Thyroid gland (tissue), 4 donors: ENCODE measurements at regions not wholly inside any gene's neighbourhood (a gene's known extent, or its start where the extent isn't known, plus 50 kb on each side); places are given as distances from the start of the nearest gene placed in this dataset.

Experiments used
- DNase-seq, 2 donors: peaks; one replicate each; pipeline ENCODE4 v3.0.0-alpha.2; 2019
- H3K27ac ChIP-seq, 3 donors: fragments of 200-600 bp; sonication (generic); 1 replicate in 2 of 3; 2 replicates in 1 of 3; pipeline ENCODE4 v1.5.1; 2016 to 2019; ENCODE audit warnings: mild to moderate bottlenecking in 1 of 3, moderate library complexity in 1 of 3
- H3K27me3 ChIP-seq: fragments of 200-600 bp; sonication (generic); one replicate; pipeline ENCODE4 v1.5.1; 2019
- H3K36me3 ChIP-seq, 2 donors: fragments of 200-600 bp; sonication (generic); one replicate each; pipeline ENCODE4 v1.5.1; 2016 to 2019
- H3K4me1 ChIP-seq, 2 donors: fragments of 200-600 bp; sonication (generic); one replicate each; pipeline ENCODE4 v1.5.1; 2017 to 2019
- H3K4me3 ChIP-seq, 3 donors: fragments of 200-600 bp; sonication (generic); replicated peaks in 1 of 3; 1 replicate in 2 of 3; 2 replicates in 1 of 3; pipeline ENCODE4 v1.5.1; 2016; ENCODE audit warnings: mild to moderate bottlenecking in 1 of 3
- H3K9me3 ChIP-seq: fragments of 200-600 bp; sonication (generic); one replicate; pipeline ENCODE4 v1.5.1; 2017
- POLR2A ChIP-seq, 2 donors: fragments of 450-650 bp; IDR thresholded peaks; one replicate each; pipeline ENCODE4 v1.6.1; 2017; ENCODE audit warnings: antibody characterized with exemption in 2 of 2, mild to moderate bottlenecking in 2 of 2, moderate library complexity in 1 of 2
- WGBS, 2 donors: methylation state at CpG; one replicate each; pipeline ENCODE4 v1.1.5; 2017; 5-methylcytosine and 5-hydroxymethylcytosine counted together
- intact Hi-C: fragments of 100-400 bp; cut with DNase I; formaldehyde crosslinking; loops from one replicate; pipeline ENCODE4 v1.15.1; 2023
- TF ChIP-seq, protein P1 (sequence below), 6 experiments: fragments of 200-600 bp in 3 of 6; fragments of 450-650 bp in 3 of 6; sonication (generic) in 3 of 6; IDR thresholded peaks; one replicate each; pipeline ENCODE4 v1.5.1; 2016 to 2019; ENCODE audit warnings: antibody characterized with exemption in 6 of 6, mild to moderate bottlenecking in 2 of 6, inconsistent platforms in 1 of 6, moderate library complexity in 1 of 6

- intact Hi-C loops = loop anchor here (10.0 kb wide), 1 partner anchor 113 kb away; no protein-coding TSS in a partner anchor
- H3K9me3 ChIP-seq = no peaks in the 10 kb centered on the region
- no peaks in the 10 kb centered on the region for H3K27me3 ChIP-seq
- H3K4me3 ChIP-seq = no peak overlapping the region
- peaks cover 27 to 29% of the 10 kb centered on the region in 2 donors for H3K4me1 ChIP-seq
- peak; percentile 30 to 40 for DNase-seq
- no peak for TF ChIP-seq POLR2A (IDR thresholded peaks at IDR 0.05)
- TF ChIP-seq, protein P1, sequence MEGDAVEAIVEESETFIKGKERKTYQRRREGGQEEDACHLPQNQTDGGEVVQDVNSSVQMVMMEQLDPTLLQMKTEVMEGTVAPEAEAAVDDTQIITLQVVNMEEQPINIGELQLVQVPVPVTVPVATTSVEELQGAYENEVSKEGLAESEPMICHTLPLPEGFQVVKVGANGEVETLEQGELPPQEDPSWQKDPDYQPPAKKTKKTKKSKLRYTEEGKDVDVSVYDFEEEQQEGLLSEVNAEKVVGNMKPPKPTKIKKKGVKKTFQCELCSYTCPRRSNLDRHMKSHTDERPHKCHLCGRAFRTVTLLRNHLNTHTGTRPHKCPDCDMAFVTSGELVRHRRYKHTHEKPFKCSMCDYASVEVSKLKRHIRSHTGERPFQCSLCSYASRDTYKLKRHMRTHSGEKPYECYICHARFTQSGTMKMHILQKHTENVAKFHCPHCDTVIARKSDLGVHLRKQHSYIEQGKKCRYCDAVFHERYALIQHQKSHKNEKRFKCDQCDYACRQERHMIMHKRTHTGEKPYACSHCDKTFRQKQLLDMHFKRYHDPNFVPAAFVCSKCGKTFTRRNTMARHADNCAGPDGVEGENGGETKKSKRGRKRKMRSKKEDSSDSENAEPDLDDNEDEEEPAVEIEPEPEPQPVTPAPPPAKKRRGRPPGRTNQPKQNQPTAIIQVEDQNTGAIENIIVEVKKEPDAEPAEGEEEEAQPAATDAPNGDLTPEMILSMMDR (IDR thresholded peaks at IDR 0.05) = no peak
- 60 to 65% methylated on average over 22 of the region's 22 CpGs for WGBS, 2 donors
- H3K36me3 ChIP-seq = no peaks in the 10 kb centered on the region
- H3K27ac ChIP-seq = peak overlapping the region; percentile 58 to 87 (median 69)
These were observed 245.8 kb downstream of the ETS1 start for GRCh38 chr11:128341280-128342248.

GRCh38 chr11:128339792-128340191 lies 247.6 kb downstream of the ETS1 start:
- DNase-seq = no peak
- 90 to 96% methylated on average over 6 of the region's 6 CpGs for WGBS, 2 donors
- Histone ChIP-seq H3K27ac (no peak overlapping the region), H3K4me1 (peaks cover 28 to 30% of the 10 kb centered on the region in 2 donors), H3K27me3 (no peaks in the 10 kb centered on the region), H3K4me3 (no peak overlapping the region), H3K9me3 (no peaks in the 10 kb centered on the region), H3K36me3 (no peaks in the 10 kb centered on the region)
- intact Hi-C loops = loop anchor here (10.0 kb wide), 1 partner anchor 115 kb away; no protein-coding TSS in a partner anchor
- TF ChIP-seq, protein P1 (IDR thresholded peaks at IDR 0.05) = no peak
- TF ChIP-seq POLR2A (IDR thresholded peaks at IDR 0.05) = no peak

GRCh38 chr11:128338811-128339210 lies 248.5 kb downstream of the ETS1 start:
- DNase-seq = no peak
- Histone ChIP-seq H3K4me3 (no peak overlapping the region), H3K36me3 (no peaks in the 10 kb centered on the region), H3K27ac (no peak overlapping the region), H3K27me3 (no peaks in the 10 kb centered on the region), H3K9me3 (no peaks in the 10 kb centered on the region), H3K4me1 (peaks cover 26 to 30% of the 10 kb centered on the region in 2 donors)
- intact Hi-C loops = no loop called here
- WGBS, 2 donors = 93% methylated on average over 3 of the region's 3 CpGs
- TF ChIP-seq, protein P1 (IDR thresholded peaks at IDR 0.05) = no peak
- no peak for TF ChIP-seq POLR2A (IDR thresholded peaks at IDR 0.05)

DNA sequence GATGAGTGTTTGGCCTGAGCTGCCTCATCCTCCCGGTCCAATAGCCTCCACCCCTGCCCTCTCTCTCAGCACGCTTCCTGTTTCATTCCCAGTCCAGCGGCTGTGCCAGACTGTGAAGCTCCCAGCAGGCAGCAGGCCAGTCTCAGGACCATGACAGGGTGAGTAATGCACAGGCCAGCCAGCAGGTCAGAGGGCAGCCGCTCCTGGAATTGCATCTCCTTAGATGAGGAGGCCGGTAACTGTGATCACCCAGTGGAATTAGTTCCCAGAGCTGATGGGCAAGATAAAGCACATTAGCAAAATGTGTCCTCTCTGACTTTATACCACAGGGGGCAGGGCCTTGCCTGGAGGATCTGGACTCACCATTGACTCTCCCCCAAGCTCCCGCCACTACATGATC lies 251.2 kb downstream of the ETS1 start:
- 65 to 76% methylated on average over 6 of the region's 6 CpGs for WGBS, 2 donors
- intact Hi-C loops = no loop called here
- peaks cover 2 to 7% of the 10 kb centered on the region in 2 donors for H3K4me1 ChIP-seq
- H3K27ac ChIP-seq = peak overlapping the region in 2 of 3 donors; percentile 5 to 77
- H3K36me3 ChIP-seq = no peaks in the 10 kb centered on the region
- H3K9me3 ChIP-seq = no peaks in the 10 kb centered on the region
- DNase-seq = peak; percentile 39 to 52
- H3K27me3 ChIP-seq = no peaks in the 10 kb centered on the region
- TF ChIP-seq, protein P1 (IDR thresholded peaks at IDR 0.05) = no peak
- no peak for TF ChIP-seq POLR2A (IDR thresholded peaks at IDR 0.05)
- no peak overlapping the region for H3K4me3 ChIP-seq

GRCh38 chr11:128335729-128336128 lies 251.6 kb downstream of the ETS1 start:
- DNase-seq = no peak
- H3K9me3 ChIP-seq = no peaks in the 10 kb centered on the region
- H3K27ac ChIP-seq = peak overlapping the region in 1 of 3 donors; percentile 77
- WGBS, 2 donors = 89 to 95% methylated on average over 10 of the region's 10 CpGs
- intact Hi-C loops = no loop called here
- H3K4me1 ChIP-seq = peaks cover 0 to 5% of the 10 kb centered on the region in 2 donors
- H3K36me3 ChIP-seq = no peaks in the 10 kb centered on the region
- H3K4me3 ChIP-seq = no peak overlapping the region
- no peaks in the 10 kb centered on the region for H3K27me3 ChIP-seq
- TF ChIP-seq, protein P1 (IDR thresholded peaks at IDR 0.05) = no peak
- TF ChIP-seq POLR2A (IDR thresholded peaks at IDR 0.05) = no peak
